HCT116 (cell line): ENCODE measurements at regions not wholly inside any gene's neighbourhood (a gene's known extent, or its start where the extent isn't known, plus 50 kb on each side); places are given as distances from the start of the nearest gene placed in this dataset.
A peak's percentile ranks its signal among the peaks of the same experiment; 100 is the strongest.

ENCODE experiments used
- ATAC-seq: fragments of 200-7000 bp; cut with Tn5 transposase; 2 replicates; pipeline ENCODE4 v1.9.1; 2020; ENCODE audit warnings: mild to moderate bottlenecking, moderate library complexity
- BruUV-seq: library from RNA; stranded (reverse); fragments of 400-500 nt; replicated peaks from 2 replicates; lab custom pipeline; 2021; lab: Mats Ljungman, UMichigan
- CTCF ChIA-PET: fragments of 300-600 bp; sonication (Branson Sonifier 250); formaldehyde crosslinking; loops from one replicate; lab custom pipeline; 2021; ENCODE audit warnings: antibody characterized with exemption; lab: Charles Lee
- POLR2A ChIA-PET: fragments of 300-600, 350-600 bp; sonication (Branson Sonifier 250); formaldehyde crosslinking; loops from one replicate; lab custom pipeline; 2021; ENCODE audit warnings: antibody characterized with exemption; lab: Charles Lee
- RAD21 ChIA-PET, 2 experiments: fragments of 300-600 bp; sonication (Branson Sonifier 250); formaldehyde crosslinking; loops; one replicate each; lab custom pipeline; 2023; ENCODE audit warnings: low total read pairs in 2 of 2; ENCODE audit not compliant: uncharacterized antibody in 2 of 2, unreplicated experiment in 2 of 2, low non-redundant PET in 1 of 2; lab: Charles Lee
- DNase-seq: peaks from one replicate; pipeline ENCODE4 v3.0.0-alpha.2; 2010; ENCODE audit warnings: low read depth, low spot score
- H2AFZ ChIP-seq: fragments of 200-600 bp; shearing (Covaris generic), sonication (generic); 2 replicates; pipeline ENCODE4 v1.6.1; 2017; ENCODE audit warnings: low read depth, mixed run types, mixed read lengths, antibody characterized with exemption, low read length; ENCODE audit not compliant: poor library complexity, severe bottlenecking
- H3K27ac ChIP-seq: 2 replicates; pipeline ENCODE4 v1.5.1; 2012; ENCODE audit warnings: low read depth, low read length
- H3K27me3 ChIP-seq: fragments of 200-600 bp; sonication (generic); 2 replicates; pipeline ENCODE4 v1.6.1; 2016; ENCODE audit warnings: mixed run types, low read length, mixed read lengths; ENCODE audit not compliant: insufficient read depth
- H3K36me3 ChIP-seq, 2 experiments: fragments of 200-500 bp in 1 of 2; fragments of 200-600 bp in 1 of 2; sonication (Bioruptor generic) in 1 of 2; sonication (generic) in 1 of 2; 2 replicates each; pipeline versions ENCODE4 v1.5.1 to v1.6.1; 2014 to 2016; ENCODE audit warnings: low read length in 2 of 2, inconsistent platforms in 1 of 2, mixed read lengths in 1 of 2, mixed run types in 1 of 2; ENCODE audit not compliant: insufficient read depth in 2 of 2, control insufficient read depth in 1 of 2
- H3K4me1 ChIP-seq, 2 experiments: fragments of 200-600 bp in 1 of 2; sonication (generic) in 1 of 2; 2 replicates each; pipeline versions ENCODE4 v1.5.1 to v1.6.1; 2012 to 2017; ENCODE audit warnings: low read length in 2 of 2, inconsistent platforms in 1 of 2, mild to moderate bottlenecking in 1 of 2, mixed read lengths in 1 of 2, mixed run types in 1 of 2, moderate library complexity in 1 of 2; ENCODE audit not compliant: insufficient read depth in 2 of 2, control insufficient read depth in 1 of 2
- H3K4me2 ChIP-seq: fragments of 200-600 bp; sonication (generic); 2 replicates; pipeline ENCODE4 v1.6.1; 2017; ENCODE audit warnings: mixed run types, low read length, mixed read lengths
- H3K4me3 ChIP-seq, 2 experiments: fragments of 200-600 bp in 1 of 2; sonication (generic) in 1 of 2; replicated peaks in 1 of 2; 2 replicates each; pipeline ENCODE4 v1.5.1; 2011 to 2016; ENCODE audit warnings: low read length in 2 of 2, control low read depth in 1 of 2, low read depth in 1 of 2, mild to moderate bottlenecking in 1 of 2, mixed read lengths in 1 of 2, mixed run types in 1 of 2
- H3K79me2 ChIP-seq: fragments of 200-600 bp; sonication (generic); 2 replicates; pipeline ENCODE4 v1.6.1; 2017; ENCODE audit warnings: mild to moderate bottlenecking, mixed run types, low read length, moderate library complexity, mixed read lengths; ENCODE audit not compliant: insufficient read depth
- H3K9ac ChIP-seq: fragments of 200-600 bp; sonication (generic); 2 replicates; pipeline ENCODE4 v1.6.1; 2016; ENCODE audit warnings: low read length, mixed read lengths
- H3K9me2 ChIP-seq: fragments of 200-600 bp; sonication (generic), shearing (Covaris generic); 2 replicates; pipeline ENCODE4 v1.6.1; 2017; ENCODE audit warnings: mixed run types, mild to moderate bottlenecking, moderate library complexity; ENCODE audit not compliant: insufficient read depth
- H3K9me3 ChIP-seq, 2 experiments: fragments of 200-500 bp in 1 of 2; fragments of 200-600 bp in 1 of 2; sonication (Bioruptor generic) in 1 of 2; sonication (generic) in 1 of 2; 2 replicates each; pipeline ENCODE4 v1.6.1; 2014 to 2017; ENCODE audit warnings: low read length in 2 of 2, mixed read lengths in 2 of 2, inconsistent platforms in 1 of 2, low read depth in 1 of 2, mild to moderate bottlenecking in 1 of 2, mixed run types in 1 of 2, moderate library complexity in 1 of 2; ENCODE audit not compliant: control insufficient read depth in 1 of 2, insufficient read depth in 1 of 2
- H4K20me1 ChIP-seq: fragments of 200-600 bp; sonication (generic), shearing (Covaris generic); 2 replicates; pipeline ENCODE4 v1.6.1; 2017; ENCODE audit warnings: mixed run types, mild to moderate bottlenecking, moderate library complexity; ENCODE audit not compliant: insufficient read depth
- CBX3 ChIP-seq: IDR thresholded peaks from 2 replicates; pipeline ENCODE4 v1.6.1; 2012; ENCODE audit warnings: low read depth
- CEBPB ChIP-seq: IDR thresholded peaks from 2 replicates; pipeline ENCODE4 v1.6.1; 2012; ENCODE audit warnings: low read depth
- CTCF ChIP-seq, 3 experiments: fragments of 200-600 bp in 1 of 3; sonication (generic) in 1 of 3; IDR thresholded peaks in 2 of 3; conservative IDR thresholded peaks in 1 of 3; 2 replicates each; pipeline ENCODE4 v1.5.1; 2012 to 2017; ENCODE audit warnings: low read depth in 2 of 3, low read length in 2 of 3, antibody characterized with exemption in 1 of 3, borderline replicate concordance in 1 of 3, control low read depth in 1 of 3, mild to moderate bottlenecking in 1 of 3, mixed read lengths in 1 of 3, mixed run types in 1 of 3, moderate library complexity in 1 of 3; ENCODE audit not compliant: insufficient read depth in 1 of 3
- EGR1 ChIP-seq: IDR thresholded peaks from 2 replicates; pipeline ENCODE4 v1.6.1; 2012; ENCODE audit warnings: low read depth
- ELF1 ChIP-seq: IDR thresholded peaks from 2 replicates; pipeline ENCODE4 v1.6.1; 2012; ENCODE audit warnings: low read depth, borderline replicate concordance
- EZH2 ChIP-seq: fragments of 200-600 bp; sonication (generic); IDR thresholded peaks from 2 replicates; pipeline ENCODE4 v1.6.1; 2017; ENCODE audit warnings: antibody characterized with exemption, mixed run types
- FOSL1 ChIP-seq: IDR thresholded peaks from 2 replicates; pipeline ENCODE4 v1.6.1; 2012; ENCODE audit warnings: low read depth
- RAD21 ChIP-seq: IDR thresholded peaks from 2 replicates; pipeline ENCODE4 v1.6.1; 2012; ENCODE audit warnings: low read depth, mild to moderate bottlenecking
- SIN3A ChIP-seq: IDR thresholded peaks from 2 replicates; pipeline ENCODE4 v1.6.1; 2012; ENCODE audit warnings: low read depth
- SP1 ChIP-seq: IDR thresholded peaks from 2 replicates; pipeline ENCODE4 v1.6.1; 2012; ENCODE audit warnings: low read depth
- ZFX ChIP-seq: fragments of 450-650 bp; IDR thresholded peaks from 2 replicates; pipeline ENCODE4 v1.6.1; 2017
- ZNF274 ChIP-seq: fragments of 200-500 bp; sonication (Bioruptor generic); IDR thresholded peaks from 2 replicates; pipeline ENCODE4 v1.6.1; 2014; ENCODE audit warnings: mild to moderate bottlenecking, low read depth, low read length, inconsistent platforms
- intact Hi-C: fragments of 100-400 bp; cut with micrococcal nuclease; formaldehyde crosslinking; loops from 2 replicates; pipeline ENCODE4 v1.10.0; 2022

GRCh38 chr5:93039888-93040287, 541.1 kb downstream of the NR2F1-AS1 start:
- no peaks in the 10 kb centered on the region for H3K27me3 ChIP-seq
- H3K4me1 ChIP-seq = peaks cover 0 to 6% of the 10 kb centered on the region in 2 experiments; a peak in 1 of 4 replicates
- no peak for DNase-seq
- no peak overlapping the region for H2AFZ ChIP-seq
- H3K9me3 ChIP-seq = no peaks in the 10 kb centered on the region
- ChIA-PET CTCF (no interaction called here), RAD21 (no interaction called here)
- no peak overlapping the region for H3K27ac ChIP-seq
- BruUV-seq = no TSS peak
- no peaks in the 10 kb centered on the region for H3K9me2 ChIP-seq
- H3K79me2 ChIP-seq = no peaks in the 10 kb centered on the region
- TF ChIP-seq ZNF274 = no peak
- TF ChIP-seq EGR1 = no peak
- no peak for TF ChIP-seq ZFX
- no peak for TF ChIP-seq SIN3A
- TF ChIP-seq RAD21 = no peak
- TF ChIP-seq CEBPB = no peak
- no peak for TF ChIP-seq SP1
- TF ChIP-seq CBX3 = no peak
- TF ChIP-seq, all 23 proteins: peak for 0
- H3K9ac ChIP-seq = no peak overlapping the region
- H3K36me3 ChIP-seq = no peaks in the 10 kb centered on the region
- H3K4me3 ChIP-seq = no peak overlapping the region
- POLR2A ChIA-PET = no interaction called here
- H4K20me1 ChIP-seq = no peaks in the 10 kb centered on the region
- ATAC-seq = no peak
- no peak overlapping the region for H3K4me2 ChIP-seq
- intact Hi-C loops = no loop called here

- no peak overlapping the region for H2AFZ ChIP-seq
Measured at GRCh38 chr5:93034621-93035590, 546.1 kb downstream of the NR2F1-AS1 start.

More at GRCh38 chr5:93034621-93035590, 546.1 kb downstream of the NR2F1-AS1 start:
- no peak overlapping the region for H3K9ac ChIP-seq
- no peak for DNase-seq
- no TSS peak for BruUV-seq
- CTCF ChIA-PET = no interaction called here
- TF ChIP-seq RAD21 (no peak), SP1 (no peak), EGR1 (no peak), ELF1 (no peak), CBX3 (no peak), EZH2 (no peak), CTCF (IDR thresholded peaks at IDR 0.05 in 2 of 3, conservative IDR thresholded peaks at IDR 0.05 in 1 of 3; ENCODE audit: borderline replicate concordance in 1 of 3, insufficient read depth in 1 of 3, low read depth in 2 of 3, low read length in 2 of 3) (no peak), FOSL1 (no peak)
- TF ChIP-seq, all 23 proteins: peak for 0
- H3K27me3 ChIP-seq = no peaks in the 10 kb centered on the region
- no peaks in the 10 kb centered on the region for H3K9me2 ChIP-seq
- no peak overlapping the region for H3K4me3 ChIP-seq
- no peaks in the 10 kb centered on the region for H3K36me3 ChIP-seq
- H3K4me1 ChIP-seq = peaks cover 0 to 11% of the 10 kb centered on the region in 2 experiments; a peak in 1 of 4 replicates
- ChIA-PET RAD21 (no interaction called here), POLR2A (no interaction called here)
- no peaks in the 10 kb centered on the region for H4K20me1 ChIP-seq
- intact Hi-C loops = no loop called here
- H3K9me3 ChIP-seq = no peaks in the 10 kb centered on the region
- H3K79me2 ChIP-seq = no peaks in the 10 kb centered on the region
- no peak overlapping the region for H3K4me2 ChIP-seq
- H3K27ac ChIP-seq = peak overlapping the region; percentile 21; the same call in 1 of the 2 replicates
- no peak for ATAC-seq
